GM12874 (cell line): ENCODE measurements at regions not wholly inside any gene's neighbourhood (a gene's known extent, or its start where the extent isn't known, plus 50 kb on each side); places are given as distances from the start of the nearest gene placed in this dataset.

Experiments used
- TF ChIP-seq, protein P1 (sequence below): IDR thresholded peaks from 2 replicates; pipeline ENCODE4 v1.5.1; 2011; ENCODE audit warnings: low read depth, mild to moderate bottlenecking, control low read depth, low read length, moderate library complexity; ENCODE audit not compliant: insufficient read depth

DNA sequence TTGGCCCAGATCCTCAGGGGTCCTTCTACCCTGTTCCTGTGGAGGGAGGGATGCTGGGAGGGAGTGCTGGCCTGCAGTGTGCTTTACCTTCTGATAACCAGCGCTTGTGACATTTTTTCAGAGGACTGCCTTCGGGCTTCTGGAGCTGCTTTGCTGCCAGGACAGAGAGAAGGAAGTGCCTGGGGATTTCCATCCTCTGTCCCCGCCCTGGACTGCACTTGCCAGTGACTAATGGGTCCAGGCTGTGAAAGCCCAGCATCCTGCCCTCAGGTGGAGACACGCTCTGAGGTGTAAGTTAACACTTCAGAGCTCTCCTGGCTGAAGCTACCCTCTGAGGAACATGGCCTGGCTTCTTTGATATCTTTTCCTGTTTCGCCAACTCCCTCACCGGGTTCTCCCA is 158.7 kb upstream of the SYT13 start:
- TF ChIP-seq, protein P1, sequence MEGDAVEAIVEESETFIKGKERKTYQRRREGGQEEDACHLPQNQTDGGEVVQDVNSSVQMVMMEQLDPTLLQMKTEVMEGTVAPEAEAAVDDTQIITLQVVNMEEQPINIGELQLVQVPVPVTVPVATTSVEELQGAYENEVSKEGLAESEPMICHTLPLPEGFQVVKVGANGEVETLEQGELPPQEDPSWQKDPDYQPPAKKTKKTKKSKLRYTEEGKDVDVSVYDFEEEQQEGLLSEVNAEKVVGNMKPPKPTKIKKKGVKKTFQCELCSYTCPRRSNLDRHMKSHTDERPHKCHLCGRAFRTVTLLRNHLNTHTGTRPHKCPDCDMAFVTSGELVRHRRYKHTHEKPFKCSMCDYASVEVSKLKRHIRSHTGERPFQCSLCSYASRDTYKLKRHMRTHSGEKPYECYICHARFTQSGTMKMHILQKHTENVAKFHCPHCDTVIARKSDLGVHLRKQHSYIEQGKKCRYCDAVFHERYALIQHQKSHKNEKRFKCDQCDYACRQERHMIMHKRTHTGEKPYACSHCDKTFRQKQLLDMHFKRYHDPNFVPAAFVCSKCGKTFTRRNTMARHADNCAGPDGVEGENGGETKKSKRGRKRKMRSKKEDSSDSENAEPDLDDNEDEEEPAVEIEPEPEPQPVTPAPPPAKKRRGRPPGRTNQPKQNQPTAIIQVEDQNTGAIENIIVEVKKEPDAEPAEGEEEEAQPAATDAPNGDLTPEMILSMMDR, result no peak

DNA sequence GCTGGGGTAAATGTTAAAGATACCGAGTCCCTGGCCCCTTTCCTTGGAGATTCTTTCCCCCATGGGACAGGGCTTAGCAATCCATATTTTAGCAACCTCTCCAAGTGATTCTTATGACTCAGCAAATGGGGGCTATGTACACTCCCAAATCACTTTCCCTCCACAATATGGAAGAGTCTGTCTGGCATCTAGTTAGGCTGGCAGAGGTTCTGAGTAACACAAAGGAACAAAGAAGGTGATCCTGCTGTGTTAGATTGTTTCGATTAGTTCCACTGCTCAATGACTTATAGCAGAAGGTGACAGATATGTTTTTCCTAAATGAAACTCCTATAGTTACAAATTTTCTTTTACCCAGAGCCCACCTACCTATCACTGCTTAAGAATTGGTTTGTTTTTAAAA is 154.0 kb upstream of the SYT13 start:
- TF ChIP-seq, protein P1, result no peak

DNA sequence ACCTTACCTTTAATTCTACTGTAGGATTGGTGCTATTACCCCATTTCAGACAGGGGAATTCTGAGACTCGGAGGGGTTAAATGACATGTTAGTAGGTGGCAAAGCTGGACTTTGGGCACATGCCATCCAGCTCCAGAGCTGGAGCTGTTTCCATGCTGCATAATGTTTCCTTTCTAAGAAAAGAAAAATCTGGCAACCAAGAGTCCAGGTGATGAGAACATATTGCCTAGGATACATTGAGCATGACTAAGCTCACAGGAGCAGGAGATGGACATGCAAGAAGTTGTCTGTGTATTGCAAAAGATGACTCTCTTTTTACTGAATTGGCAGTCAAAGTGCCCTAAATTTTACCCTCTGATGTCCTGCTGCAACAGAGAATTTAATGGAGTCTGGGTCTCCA is 150.8 kb upstream of the SYT13 start:
- TF ChIP-seq, protein P1, result no peak

DNA sequence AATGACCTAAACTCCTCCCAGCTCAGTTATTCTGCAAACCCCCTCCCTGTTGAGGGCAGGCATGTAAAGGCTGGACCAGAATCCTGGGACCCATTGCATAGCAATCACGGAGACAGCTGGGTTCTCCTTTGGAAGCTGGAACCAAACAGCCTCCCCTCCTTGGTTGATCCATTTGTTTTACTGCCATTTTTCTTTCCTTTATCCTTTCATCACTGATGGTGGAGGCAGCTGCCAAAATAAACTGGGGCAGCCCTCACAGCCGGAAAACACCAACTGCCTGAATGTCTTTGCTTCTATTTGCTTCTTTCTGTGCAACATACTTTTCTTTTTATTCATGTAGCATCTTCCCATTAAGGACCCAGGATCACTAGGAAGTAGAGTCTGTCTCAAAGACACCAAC is 150.0 kb upstream of the SYT13 start:
- TF ChIP-seq, protein P1, result no peak

DNA sequence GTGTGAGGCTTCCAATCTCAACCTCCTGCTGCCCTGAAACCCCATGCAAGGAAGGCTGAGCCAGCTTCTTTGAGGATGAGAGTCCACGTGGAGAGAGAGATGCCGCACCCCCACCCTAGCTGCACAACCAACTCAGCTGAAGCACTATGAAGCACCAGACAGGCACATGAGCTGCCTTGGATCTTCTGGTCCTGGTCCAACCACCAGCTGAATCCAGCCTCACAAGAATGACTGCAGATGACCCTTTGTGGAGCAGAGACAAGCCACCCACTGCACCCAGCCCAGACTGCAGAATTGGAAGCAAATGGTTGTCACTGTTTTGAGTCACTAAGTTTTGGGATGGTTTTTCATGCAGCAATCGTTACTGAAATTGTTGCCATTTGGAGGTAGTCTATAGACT is 149.6 kb upstream of the SYT13 start:
- TF ChIP-seq, protein P1, result no peak

DNA sequence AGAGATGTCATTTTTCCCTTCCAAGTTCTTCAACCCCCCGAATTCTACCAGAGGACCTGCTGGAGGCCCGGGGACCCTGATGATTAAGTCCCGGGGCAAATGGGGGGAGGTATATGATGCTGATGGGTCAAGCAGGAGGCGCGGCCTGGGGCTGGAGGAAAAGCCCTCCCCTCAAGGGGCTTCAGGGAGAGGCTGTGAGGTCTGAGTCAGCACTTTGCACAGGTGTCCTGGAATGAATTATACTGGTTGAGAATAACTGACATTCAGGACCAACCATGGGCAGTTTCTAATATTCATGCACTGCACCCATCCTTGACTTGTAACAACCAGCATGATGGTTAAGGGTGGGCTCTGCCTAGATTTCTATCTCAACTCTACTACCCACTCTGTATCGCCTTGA is 146.8 kb upstream of the SYT13 start:
- TF ChIP-seq, protein P1, result no peak

DNA sequence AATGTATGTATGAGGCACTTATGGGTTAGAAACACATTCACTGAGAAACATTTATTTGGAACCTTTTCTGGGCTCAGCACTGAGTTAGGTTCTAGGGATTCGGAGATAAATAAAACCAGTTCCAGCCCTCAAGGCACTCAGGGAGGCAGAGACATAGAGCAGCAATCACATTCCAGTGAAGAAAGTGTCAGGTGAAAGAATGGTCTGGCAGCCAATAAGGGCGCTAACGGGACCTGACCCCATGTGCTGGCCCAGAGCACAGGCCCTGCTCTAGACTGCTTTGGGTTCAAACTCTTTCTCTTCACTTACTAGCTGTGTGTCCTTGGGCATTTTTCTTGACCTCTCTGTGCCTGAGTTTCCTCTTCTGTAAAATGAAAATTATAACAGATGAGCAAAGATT is 146.0 kb upstream of the SYT13 start:
- TF ChIP-seq, protein P1, result no peak
